Mesenchymal stem cell (in vitro differentiated cells and primary cell): ENCODE measurements at regions not wholly inside any gene's neighbourhood (a gene's known extent, or its start where the extent isn't known, plus 50 kb on each side); places are given as distances from the start of the nearest gene placed in this dataset.

Experiments used
- DNase-seq: peaks from one replicate; pipeline ENCODE4 v3.0.0-alpha.2; 2013
- H2AFZ ChIP-seq: one replicate; pipeline ENCODE4 v1.6.1; 2013; ENCODE audit warnings: low read depth, mild to moderate bottlenecking, control low read depth, inconsistent platforms, low read length, moderate library complexity
- H2AK5ac ChIP-seq: 2 replicates; pipeline ENCODE4 v1.6.1; 2013; ENCODE audit warnings: low read length, moderate library complexity, mild to moderate bottlenecking, inconsistent platforms; ENCODE audit not compliant: severe bottlenecking
- H2BK120ac ChIP-seq: one replicate; pipeline ENCODE4 v1.6.1; 2013; ENCODE audit warnings: low read depth, mild to moderate bottlenecking, inconsistent platforms, low read length, moderate library complexity
- H2BK12ac ChIP-seq, 2 experiments: one replicate each; pipeline ENCODE4 v1.6.1; 2013; ENCODE audit warnings: inconsistent platforms in 2 of 2, low read length in 2 of 2, mild to moderate bottlenecking in 2 of 2, moderate library complexity in 2 of 2, control low read depth in 1 of 2
- H2BK15ac ChIP-seq: one replicate; pipeline ENCODE4 v1.6.1; 2013; ENCODE audit warnings: mild to moderate bottlenecking, low read depth, inconsistent platforms; ENCODE audit not compliant: poor library complexity, severe bottlenecking
- H2BK5ac ChIP-seq: 2 replicates; pipeline ENCODE4 v1.6.1; 2013; ENCODE audit warnings: low read depth, mild to moderate bottlenecking, low read length, control low read depth, inconsistent platforms; ENCODE audit not compliant: poor library complexity, severe bottlenecking
- H3K14ac ChIP-seq, 2 experiments: one replicate each; pipeline ENCODE4 v1.6.1; 2013; ENCODE audit warnings: inconsistent platforms in 2 of 2, low read length in 2 of 2, control low read depth in 1 of 2, mild to moderate bottlenecking in 1 of 2, moderate library complexity in 1 of 2
- H3K18ac ChIP-seq, 2 experiments: one replicate each; pipeline ENCODE4 v1.6.1; 2013; ENCODE audit warnings: inconsistent platforms in 2 of 2, low read length in 2 of 2, control low read depth in 1 of 2, low read depth in 1 of 2, mild to moderate bottlenecking in 1 of 2
- H3K23ac ChIP-seq, 2 experiments: one replicate each; pipeline ENCODE4 v1.6.1; 2013; ENCODE audit warnings: inconsistent platforms in 2 of 2, low read length in 2 of 2, mild to moderate bottlenecking in 2 of 2, moderate library complexity in 2 of 2, control low read depth in 1 of 2
- H3K27ac ChIP-seq: 2 replicates; pipeline ENCODE4 v1.5.1; 2013; ENCODE audit warnings: mild to moderate bottlenecking, moderate library complexity, low read length, control low read depth, inconsistent platforms; ENCODE audit not compliant: poor library complexity, severe bottlenecking
- H3K27me3 ChIP-seq, 2 experiments: 2 replicates each; pipeline versions ENCODE4 v1.6.1 to v1.7.0; 2013; ENCODE audit warnings: low read length in 2 of 2, mild to moderate bottlenecking in 2 of 2, moderate library complexity in 2 of 2, control low read depth in 1 of 2, inconsistent platforms in 1 of 2; ENCODE audit not compliant: control insufficient read depth in 1 of 2, insufficient read depth in 1 of 2
- H3K36me3 ChIP-seq, 2 experiments: 2 replicates each; pipeline versions ENCODE4 v1.6.1 to v1.7.0; 2013; ENCODE audit warnings: low read length in 2 of 2, control low read depth in 1 of 2, inconsistent platforms in 1 of 2, low read depth in 1 of 2, mild to moderate bottlenecking in 1 of 2; ENCODE audit not compliant: insufficient read depth in 2 of 2, control insufficient read depth in 1 of 2
- H3K4ac ChIP-seq, 2 experiments: one replicate each; pipeline ENCODE4 v1.6.1; 2013; ENCODE audit warnings: inconsistent platforms in 2 of 2, low read length in 2 of 2, mild to moderate bottlenecking in 2 of 2, moderate library complexity in 2 of 2, control low read depth in 1 of 2, low read depth in 1 of 2
- H3K4me1 ChIP-seq: 2 replicates; pipeline ENCODE4 v1.6.1; 2013; ENCODE audit warnings: low read depth, low read length, control low read depth; ENCODE audit not compliant: control insufficient read depth, insufficient read depth
- H3K4me2 ChIP-seq: 2 replicates; pipeline ENCODE4 v1.6.1; 2013; ENCODE audit warnings: low read length, mild to moderate bottlenecking, inconsistent platforms; ENCODE audit not compliant: poor library complexity, severe bottlenecking
- H3K4me3 ChIP-seq, 2 experiments: 2 replicates each; pipeline versions ENCODE4 v1.5.1 to v1.7.0; 2013; ENCODE audit warnings: low read length in 2 of 2, mild to moderate bottlenecking in 2 of 2, control low read depth in 1 of 2, low read depth in 1 of 2; ENCODE audit not compliant: insufficient read depth in 1 of 2
- H3K79me1 ChIP-seq: replicated peaks from 2 replicates; pipeline ENCODE4 v1.6.1; 2013; ENCODE audit warnings: mild to moderate bottlenecking, control low read depth, low read length, inconsistent platforms; ENCODE audit not compliant: poor library complexity, severe bottlenecking
- H3K9ac ChIP-seq: 2 replicates; pipeline ENCODE4 v1.7.0; 2013; ENCODE audit warnings: mild to moderate bottlenecking, low read length, moderate library complexity
- H3K9me3 ChIP-seq: 2 replicates; pipeline ENCODE4 v1.7.0; 2013; ENCODE audit warnings: mild to moderate bottlenecking, low read length; ENCODE audit not compliant: control insufficient read depth
- H4K8ac ChIP-seq: one replicate; pipeline ENCODE4 v1.6.1; 2013; ENCODE audit warnings: inconsistent platforms, mild to moderate bottlenecking, low read length, moderate library complexity
- H4K91ac ChIP-seq: one replicate; pipeline ENCODE4 v1.6.1; 2013; ENCODE audit warnings: mild to moderate bottlenecking, low read length, inconsistent platforms
- WGBS: methylation state at CpG from one replicate; pipeline ENCODE4 v1.1.7; 2013; ENCODE audit warnings: mixed read lengths; 5-methylcytosine and 5-hydroxymethylcytosine counted together

- Histone ChIP-seq H3K27ac (no peak overlapping the region), H4K91ac (no peak overlapping the region), H4K8ac (peak overlapping the region; percentile 49), H2AFZ (no peak overlapping the region), H3K18ac (peak overlapping the region in 1 of 2 experiments; percentile 26), H3K9me3 (no peaks in the 10 kb centered on the region), H3K4ac (no peak overlapping the region), H2AK5ac (no peak overlapping the region), H3K14ac (peak overlapping the region in 1 of 2 experiments; percentile 39), H2BK120ac (no peak overlapping the region), H3K27me3 (no peaks in the 10 kb centered on the region), H2BK12ac (no peak overlapping the region), H3K23ac (no peak overlapping the region), H2BK5ac (no peak overlapping the region), H3K36me3 (no peaks in the 10 kb centered on the region), H3K79me1 (no peaks in the 10 kb centered on the region), H3K4me3 (no peak overlapping the region), H2BK15ac (no peak overlapping the region), H3K9ac (peak overlapping the region; percentile 34), H3K4me2 (no peak overlapping the region), H3K4me1 (peaks cover 1% of the 10 kb centered on the region)
- 51% methylated on average over 7 of the region's 7 CpGs for WGBS
- DNase-seq: peak; percentile 72
These were observed 100.4 kb downstream of the RFC3 start for GRCh38 chr13:33918199-33918932.

- Histone ChIP-seq H4K8ac (no peak overlapping the region), H2BK120ac (no peak overlapping the region), H3K36me3 (no peaks in the 10 kb centered on the region), H3K4ac (no peak overlapping the region), H3K27me3 (no peaks in the 10 kb centered on the region), H4K91ac (no peak overlapping the region), H3K4me1 (peaks cover 1% of the 10 kb centered on the region), H3K18ac (no peak overlapping the region), H3K27ac (no peak overlapping the region), H2AK5ac (no peak overlapping the region), H2BK15ac (no peak overlapping the region), H2AFZ (no peak overlapping the region), H3K4me2 (no peak overlapping the region), H3K4me3 (no peak overlapping the region), H3K9me3 (no peaks in the 10 kb centered on the region), H3K23ac (no peak overlapping the region), H3K79me1 (no peaks in the 10 kb centered on the region), H2BK12ac (no peak overlapping the region), H2BK5ac (no peak overlapping the region), H3K14ac (no peak overlapping the region), H3K9ac (peak overlapping the region; percentile 34)
- no CpG with 5 or more reads among the region's 3 CpGs for WGBS
- DNase-seq: no peak
These were observed 101.2 kb downstream of the RFC3 start for GRCh38 chr13:33919120-33919519.

- DNase-seq: no peak
- Histone ChIP-seq H4K91ac (no peak overlapping the region), H3K9ac (no peak overlapping the region), H2BK12ac (no peak overlapping the region), H4K8ac (no peak overlapping the region), H3K4me3 (no peak overlapping the region), H3K27me3 (no peaks in the 10 kb centered on the region), H3K4ac (no peak overlapping the region), H2BK15ac (no peak overlapping the region), H3K4me1 (no peaks in the 10 kb centered on the region), H2AFZ (no peak overlapping the region), H3K36me3 (no peaks in the 10 kb centered on the region), H3K14ac (no peak overlapping the region), H2BK120ac (no peak overlapping the region), H3K9me3 (no peaks in the 10 kb centered on the region), H3K23ac (no peak overlapping the region), H3K79me1 (no peaks in the 10 kb centered on the region), H2AK5ac (no peak overlapping the region), H3K18ac (no peak overlapping the region), H2BK5ac (no peak overlapping the region), H3K4me2 (no peak overlapping the region), H3K27ac (no peak overlapping the region)
- WGBS: no CpG with 5 or more reads among the region's 1 CpG
These were observed 107.6 kb downstream of the RFC3 start for GRCh38 chr13:33925563-33925962.

- H3K4me2 ChIP-seq: no peak overlapping the region
- no peak overlapping the region for H3K14ac ChIP-seq
- no peak overlapping the region for H2BK120ac ChIP-seq
- DNase-seq: peak; percentile 78
- no peak overlapping the region for H3K4ac ChIP-seq
- H2BK15ac ChIP-seq: no peak overlapping the region
- H3K4me3 ChIP-seq: no peak overlapping the region
- no peaks in the 10 kb centered on the region for H3K4me1 ChIP-seq
- no peaks in the 10 kb centered on the region for H3K36me3 ChIP-seq
- no peaks in the 10 kb centered on the region for H3K27me3 ChIP-seq
- 85% methylated on average over 1 of the region's 1 CpG for whole genome bisulfite sequencing
- H2BK12ac ChIP-seq: peak overlapping the region in 1 of 2 experiments; percentile 39
- H3K9ac ChIP-seq: no peak overlapping the region
- H2BK5ac ChIP-seq: peak overlapping the region; percentile 61
- H3K18ac ChIP-seq: peak overlapping the region in 1 of 2 experiments; percentile 21
- no peak overlapping the region for H2AK5ac ChIP-seq
- no peak overlapping the region for H4K91ac ChIP-seq
- peak overlapping the region; percentile 64 for H2AFZ ChIP-seq
- no peak overlapping the region for H4K8ac ChIP-seq
- no peak overlapping the region for H3K27ac ChIP-seq
- H3K9me3 ChIP-seq: no peaks in the 10 kb centered on the region
- H3K23ac ChIP-seq: no peak overlapping the region
- no peaks in the 10 kb centered on the region for H3K79me1 ChIP-seq
These were observed 109.4 kb downstream of the RFC3 start for GRCh38 chr13:33927315-33927714.
